HL-60/S4 treated with phorbol 12-myristate 13-acetate at 8.2 ng/mL for 4 days and 3 days (cell line): ENCODE measurements at regions not wholly inside any gene's neighbourhood (a gene's known extent, or its start where the extent isn't known, plus 50 kb on each side); places are given as distances from the start of the nearest gene placed in this dataset.
"Not testable (repeated sequence)": the region's sequence is repeated elsewhere in the genome, so short reads cannot be mapped to it uniquely, and the experiment has no call there.

Experiments
- in situ Hi-C: fragments of 300-500 bp; cut with MboI; formaldehyde crosslinking; loops from 2 replicates; pipeline ENCODE4 v1.15.0; 2022; ENCODE audit warnings: low sequenced_read_pairs

- in situ Hi-C loops: no loop called here
Measured at GRCh38 chr12:67893022-67893580, 96.1 kb upstream of the IFNG-AS1 start.

DNA sequence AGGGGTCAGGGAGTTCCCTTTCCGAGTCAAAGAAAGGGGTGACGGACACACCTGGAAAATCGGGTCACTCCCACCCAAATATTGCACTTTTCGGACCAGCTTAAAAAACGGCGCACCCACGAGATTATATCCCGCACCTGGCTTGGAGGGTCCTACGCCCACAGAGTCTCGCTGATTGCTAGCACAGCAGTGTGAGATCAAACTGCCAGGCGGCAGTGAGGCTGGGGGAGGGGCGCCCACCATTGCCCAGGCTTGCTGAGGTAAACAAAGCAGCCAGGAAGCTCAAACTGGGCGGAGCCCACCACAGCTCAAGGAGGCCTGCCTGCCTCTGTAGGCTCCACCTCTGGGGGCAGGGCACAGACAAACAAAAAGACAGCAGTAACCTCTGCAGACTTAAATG is 88.8 kb upstream of the IFNG-AS1 start:
- in situ Hi-C loops: not testable (repeated sequence)

GRCh38 chr12:67909091-67909531 is 80.1 kb upstream of the IFNG-AS1 start:
- in situ Hi-C loops: no loop called here

DNA sequence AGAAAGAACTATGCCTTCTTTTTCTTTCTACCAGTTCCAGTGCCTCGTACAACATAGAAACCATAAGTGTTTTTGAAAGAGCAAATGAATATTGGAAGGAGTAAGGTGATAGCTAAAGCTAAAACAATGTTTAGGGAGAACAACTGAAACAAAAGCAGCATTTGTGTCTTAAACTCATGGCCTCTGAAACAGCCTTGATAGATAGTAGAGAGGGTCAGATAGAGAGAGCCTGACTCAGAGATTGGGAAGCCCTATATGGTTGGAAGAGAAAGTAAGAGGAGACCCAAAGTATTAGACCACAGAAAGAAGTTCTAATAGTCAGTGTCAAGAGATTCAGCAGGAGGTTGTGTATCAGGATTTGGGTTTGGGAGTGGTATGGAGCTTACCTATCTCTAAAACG is 79.6 kb upstream of the IFNG-AS1 start:
- in situ Hi-C loops: no loop called here

- in situ Hi-C loops: no loop called here
Measured at GRCh38 chr12:67910360-67911274, 78.6 kb upstream of the IFNG-AS1 start.

DNA sequence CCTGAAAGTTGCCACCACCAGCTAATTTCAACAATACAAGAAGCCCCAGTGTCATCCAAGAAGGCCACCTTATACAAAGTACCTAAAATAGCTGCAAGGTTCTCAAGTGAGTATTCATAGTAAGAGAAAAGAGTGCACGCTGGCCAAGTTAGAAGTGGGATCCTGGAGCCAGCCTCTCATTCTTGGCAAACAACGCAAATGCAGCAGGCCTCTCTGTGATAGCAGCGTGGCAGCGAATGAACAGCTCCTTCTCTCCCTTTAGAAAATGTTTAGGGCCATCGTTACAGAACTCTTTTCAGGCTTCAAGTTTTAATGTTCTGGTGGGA is 78.0 kb upstream of the IFNG-AS1 start:
- in situ Hi-C loops: no loop called here

GRCh38 chr12:67911789-67912188 is 77.5 kb upstream of the IFNG-AS1 start:
- in situ Hi-C loops: no loop called here

DNA sequence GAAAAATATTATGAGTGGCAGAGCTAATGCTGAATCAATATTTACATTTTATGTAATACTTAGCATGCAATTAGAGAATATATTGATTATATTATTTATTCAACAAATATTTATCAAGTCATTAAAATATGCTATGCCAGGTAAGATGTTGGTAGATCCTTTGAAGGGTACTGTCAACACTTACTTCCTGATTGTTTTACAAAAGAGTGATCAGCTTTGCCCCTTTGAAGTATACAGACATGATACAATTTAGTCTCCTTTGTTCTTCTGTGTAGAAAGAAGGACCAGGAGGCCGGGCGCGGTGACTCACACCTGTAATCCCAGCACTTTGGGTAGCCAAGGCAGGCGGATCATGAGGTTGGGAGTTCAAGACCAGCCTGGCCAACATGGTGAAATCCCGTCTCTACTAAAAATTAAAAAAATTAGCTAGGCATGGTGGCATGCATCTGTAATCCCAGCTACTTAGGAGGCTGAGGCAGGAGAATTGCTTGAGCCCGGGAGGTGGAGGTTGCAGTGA is 73.9 kb upstream of the IFNG-AS1 start:
- in situ Hi-C loops: no loop called here

DNA sequence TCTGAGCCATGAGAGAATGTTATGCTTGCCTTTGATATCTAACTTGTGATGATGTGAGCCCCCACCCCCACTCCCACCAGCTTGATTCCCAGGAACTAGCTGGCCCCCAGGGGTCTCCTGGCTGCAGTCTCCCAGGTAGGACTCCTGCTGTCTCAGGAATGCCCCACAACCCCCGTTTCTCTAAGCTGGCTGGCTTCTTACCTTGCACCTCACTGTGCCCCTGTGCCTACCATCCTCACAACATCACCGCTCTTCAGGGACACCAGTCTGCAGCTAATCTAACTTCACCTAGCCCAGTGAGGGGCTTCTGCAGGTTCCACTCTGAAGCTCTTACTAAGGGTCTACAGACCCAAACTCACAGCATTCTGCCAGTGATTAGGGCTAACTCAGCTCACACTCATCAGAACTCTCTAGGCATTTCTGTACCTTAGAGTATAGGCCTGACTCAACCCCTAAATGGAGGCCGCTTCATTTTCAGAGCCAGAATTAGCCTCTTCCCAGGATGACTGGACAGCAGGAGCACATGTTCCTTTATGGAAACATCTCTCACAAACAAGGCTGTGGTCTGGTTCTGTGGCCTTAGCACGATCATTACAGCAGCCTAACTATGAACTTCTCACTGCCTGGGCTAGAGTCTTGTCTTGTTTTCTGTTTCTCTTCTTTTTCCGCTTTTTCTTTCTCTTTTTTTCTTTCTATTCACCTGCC is 72.8 kb upstream of the IFNG-AS1 start:
- in situ Hi-C loops: no loop called here

GRCh38 chr12:67917811-67918210 is 71.4 kb upstream of the IFNG-AS1 start:
- in situ Hi-C loops: no loop called here

- in situ Hi-C loops: no loop called here
Measured at GRCh38 chr12:67918441-67918840, 70.8 kb upstream of the IFNG-AS1 start.

DNA sequence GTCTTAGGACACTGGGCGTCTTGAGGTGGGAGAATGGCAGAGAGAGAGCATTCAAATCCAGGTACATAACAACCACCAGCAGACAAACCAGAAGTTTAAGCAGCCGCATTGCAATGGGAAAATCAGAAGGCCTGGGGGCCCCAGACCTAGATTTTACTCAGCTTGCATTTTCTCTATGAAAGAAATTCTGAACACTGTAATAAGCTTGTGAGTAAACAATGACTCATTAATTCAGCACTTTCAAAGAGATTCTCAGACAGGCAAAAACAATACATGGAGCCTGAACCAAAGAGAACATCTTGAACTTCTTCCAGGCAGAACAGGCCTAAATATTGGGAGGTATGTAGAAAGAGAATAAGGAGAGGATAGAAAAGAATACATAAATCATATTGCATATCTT is 69.8 kb upstream of the IFNG-AS1 start:
- in situ Hi-C loops: no loop called here

DNA sequence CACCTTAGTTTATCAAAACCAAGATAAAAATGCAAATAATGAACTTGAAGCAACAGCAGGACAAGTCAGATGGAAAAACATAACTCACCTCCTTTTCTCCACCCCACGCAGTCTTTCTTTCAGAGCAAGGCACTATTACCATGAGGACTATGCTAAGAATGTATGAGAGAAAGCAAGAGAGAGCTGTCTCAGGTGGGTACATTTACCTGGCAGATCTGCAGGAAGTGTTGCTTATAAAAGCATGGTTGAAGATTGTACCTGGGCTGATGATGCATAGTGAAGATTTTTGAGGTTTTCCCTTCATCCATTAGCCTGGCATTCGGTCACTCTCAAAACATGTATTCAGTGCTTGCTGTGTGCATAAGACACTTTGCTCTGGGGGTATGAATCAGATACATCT is 68.8 kb upstream of the IFNG-AS1 start:
- in situ Hi-C loops: no loop called here

- in situ Hi-C loops: no loop called here
Measured at GRCh38 chr12:67921286-67921685, 68.0 kb upstream of the IFNG-AS1 start.

DNA sequence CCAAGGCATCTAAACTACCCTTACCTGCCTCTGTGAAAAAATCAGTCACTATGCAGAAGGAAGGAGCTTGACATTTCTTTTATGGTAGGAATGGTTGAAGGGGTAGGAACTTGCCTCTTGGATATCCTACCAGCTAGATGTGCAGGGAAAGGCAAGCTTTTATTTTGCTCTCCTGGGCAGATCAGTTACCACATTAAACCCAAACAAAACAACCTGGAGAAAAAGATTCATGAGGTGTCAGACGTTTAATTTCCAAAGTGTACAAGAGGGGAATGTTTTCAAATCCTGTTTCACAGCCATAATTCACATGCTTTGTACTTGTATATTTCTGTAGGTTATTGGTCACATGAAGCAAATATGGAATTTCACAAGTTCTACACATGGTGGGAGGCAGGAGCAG is 67.0 kb upstream of the IFNG-AS1 start:
- in situ Hi-C loops: no loop called here

- in situ Hi-C loops: loop anchor here (25.0 kb wide), 1 partner anchor 563 kb away; no protein-coding TSS in a partner anchor
Measured at GRCh38 chr12:67925077-67925476, 64.2 kb upstream of the IFNG-AS1 start.

DNA sequence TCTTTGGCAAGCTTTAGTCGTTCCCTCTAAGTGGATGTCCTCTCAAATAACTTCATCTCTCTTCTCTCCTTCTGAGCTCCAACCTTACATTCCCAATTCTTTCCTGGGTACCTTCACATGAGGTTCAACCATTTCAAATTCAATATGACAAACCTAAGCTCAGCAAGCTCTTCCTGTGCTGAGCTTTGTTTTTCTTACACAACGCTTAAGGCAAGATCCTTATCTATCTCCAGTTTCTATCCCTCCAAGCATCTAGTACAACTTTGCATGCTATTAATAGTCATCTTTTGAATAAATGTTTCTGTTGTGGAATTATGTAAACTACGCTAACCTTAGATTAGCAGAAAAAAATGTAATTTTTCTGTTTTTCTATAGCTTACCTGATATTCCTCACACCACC is 63.7 kb upstream of the IFNG-AS1 start:
- in situ Hi-C loops: loop anchor here (25.0 kb wide), 1 partner anchor 563 kb away; no protein-coding TSS in a partner anchor

DNA sequence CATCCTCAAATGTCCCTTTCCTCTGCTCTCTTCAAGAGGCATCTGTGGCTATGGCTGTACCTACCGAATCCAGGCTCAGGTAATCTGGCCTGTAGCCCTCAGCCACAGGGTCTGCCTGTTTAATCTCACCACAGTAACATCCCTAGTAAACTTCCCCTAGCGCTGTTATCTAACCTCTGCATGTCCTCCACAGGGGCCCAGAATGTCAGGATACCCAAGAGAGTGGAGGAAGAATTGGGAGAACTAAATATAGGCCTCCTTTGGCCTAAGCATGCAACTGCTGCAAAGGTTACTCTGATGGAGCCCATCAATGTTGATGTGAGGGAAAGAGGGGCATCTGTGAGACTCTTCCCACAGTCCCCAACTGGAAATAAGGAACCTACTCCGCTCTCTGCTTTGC is 63.2 kb upstream of the IFNG-AS1 start:
- in situ Hi-C loops: loop anchor here (25.0 kb wide), 1 partner anchor 564 kb away; no protein-coding TSS in a partner anchor

DNA sequence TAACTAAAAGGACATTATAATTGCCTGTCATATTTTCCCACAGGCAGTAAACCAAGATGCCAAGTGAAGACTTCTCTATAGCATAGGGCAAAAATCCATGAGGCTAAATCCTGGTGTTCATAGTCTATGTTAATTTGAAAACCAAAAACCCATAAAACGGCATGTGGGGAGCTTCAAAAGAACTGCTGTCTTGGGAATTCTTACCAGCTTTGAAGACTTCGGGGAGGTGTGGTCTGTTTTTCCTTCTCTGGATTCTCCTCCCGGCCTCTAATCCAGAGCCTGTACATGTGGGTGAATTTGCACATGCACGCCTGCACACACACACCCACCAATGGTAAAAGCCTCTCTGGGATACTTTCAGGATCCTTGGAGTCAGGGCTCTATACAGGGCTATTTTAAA is 61.9 kb upstream of the IFNG-AS1 start:
- in situ Hi-C loops: loop anchor here (25.0 kb wide), 1 partner anchor 565 kb away; no protein-coding TSS in a partner anchor

DNA sequence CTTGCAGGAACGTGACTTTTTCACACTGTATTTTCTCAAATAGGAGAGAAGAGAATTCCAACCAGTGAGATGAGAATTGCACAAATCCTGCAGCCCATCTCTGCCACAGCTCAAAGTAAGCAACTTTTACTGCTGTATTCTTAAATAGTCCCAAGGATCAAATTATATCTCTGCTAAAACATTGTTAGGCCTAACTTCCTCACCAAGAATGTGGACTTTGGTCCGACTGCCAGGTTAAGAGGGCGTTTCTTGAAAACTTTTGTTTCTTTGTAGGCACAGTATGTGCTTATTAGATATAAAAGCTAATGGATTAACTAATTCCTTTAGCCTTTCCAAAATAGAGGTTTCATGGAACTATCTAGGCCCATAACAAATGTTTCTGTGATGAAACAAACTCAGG is 61.4 kb upstream of the IFNG-AS1 start:
- in situ Hi-C loops: loop anchor here (25.0 kb wide), 1 partner anchor 566 kb away; no protein-coding TSS in a partner anchor
